Tibial nerve (tissue), 4 donors: ENCODE measurements at regions not wholly inside any gene's neighbourhood (a gene's known extent, or its start where the extent isn't known, plus 50 kb on each side); places are given as distances from the start of the nearest gene placed in this dataset.

Experiments used
- DNase-seq, 2 donors: peaks; one replicate each; pipeline ENCODE4 v3.0.0-alpha.2; 2019; ENCODE audit warnings: low spot score in 2 of 2
- H3K27ac ChIP-seq, 4 donors: fragments of 200-600 bp; sonication (generic) in 3 of 4; one replicate each; pipeline ENCODE4 v1.5.1; 2017 to 2019; ENCODE audit warnings: mild to moderate bottlenecking in 1 of 4
- H3K27me3 ChIP-seq, 2 donors: fragments of 200-600 bp; sonication (generic) in 1 of 2; one replicate each; pipeline versions ENCODE4 v1.5.1 to v1.6.0; 2017 to 2019
- H3K36me3 ChIP-seq, 3 donors: fragments of 200-600 bp; sonication (generic); one replicate each; pipeline ENCODE4 v1.5.1; 2018 to 2019
- H3K4me1 ChIP-seq, 4 donors: fragments of 200-600 bp; sonication (generic) in 3 of 4; one replicate each; pipeline ENCODE4 v1.5.1; 2017 to 2019
- H3K4me3 ChIP-seq, 4 donors: fragments of 200-600 bp; sonication (generic) in 3 of 4; one replicate each; pipeline ENCODE4 v1.5.1; 2017 to 2019; ENCODE audit warnings: mild to moderate bottlenecking in 1 of 4, moderate library complexity in 1 of 4
- H3K9me3 ChIP-seq, 4 donors: fragments of 200-600 bp; sonication (generic) in 3 of 4; one replicate each; pipeline ENCODE4 v1.5.1; 2017 to 2019
- EP300 ChIP-seq, 2 donors: sonication (generic); formaldehyde crosslinking; IDR thresholded peaks; one replicate each; pipeline ENCODE4 v1.6.1; 2017; ENCODE audit warnings: antibody characterized with exemption in 2 of 2, mild to moderate bottlenecking in 1 of 2
- POLR2A ChIP-seq, 2 donors: fragments of 450-650 bp; IDR thresholded peaks; one replicate each; pipeline ENCODE4 v1.6.1; 2017; ENCODE audit warnings: antibody characterized with exemption in 2 of 2, mild to moderate bottlenecking in 2 of 2, moderate library complexity in 2 of 2
- WGBS, 2 donors: methylation state at CpG; one replicate each; pipeline ENCODE4 v1.1.5; 2018; 5-methylcytosine and 5-hydroxymethylcytosine counted together
- TF ChIP-seq, protein P1 (sequence below), 5 experiments: fragments of 200-600 bp in 3 of 5; fragments of 450-650 bp in 2 of 5; sonication (generic) in 3 of 5; IDR thresholded peaks; one replicate each; pipeline ENCODE4 v1.5.1; 2016 to 2019; ENCODE audit warnings: antibody characterized with exemption in 5 of 5, mild to moderate bottlenecking in 3 of 5, moderate library complexity in 2 of 5

DNA sequence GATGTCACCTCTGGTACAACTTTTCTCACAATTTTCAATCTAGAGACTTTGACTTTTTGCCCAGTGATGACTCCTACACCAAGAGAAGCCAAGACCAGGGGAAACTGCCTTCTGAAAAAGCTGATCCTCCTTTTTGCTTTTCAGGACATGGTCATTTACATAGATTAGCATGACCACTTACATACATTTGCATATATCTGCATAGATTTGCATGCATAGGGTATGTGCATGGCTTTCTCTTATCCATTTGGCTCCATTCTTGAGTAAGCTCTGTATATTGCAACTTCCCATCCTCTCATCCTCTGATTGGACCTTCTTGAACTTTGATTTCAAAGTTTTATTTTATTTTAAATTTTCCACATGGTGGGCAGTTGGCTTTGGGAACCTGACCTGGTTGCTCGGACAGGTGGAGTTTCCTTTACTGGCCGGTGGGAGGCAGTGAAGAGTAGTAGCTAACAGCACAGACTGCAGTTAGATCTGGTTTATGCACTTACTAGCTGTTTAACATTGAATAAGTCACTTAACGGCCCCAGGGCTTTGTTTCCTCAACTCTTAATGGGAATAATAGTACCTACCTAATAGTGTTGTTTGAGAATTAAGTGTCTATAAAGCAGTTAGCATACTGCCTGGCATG lies 92.9 kb downstream of the GPR139 start:
- Histone ChIP-seq H3K9me3 (no peaks in the 10 kb centered on the region), H3K4me3 (no peak overlapping the region), H3K4me1 (no peaks in the 10 kb centered on the region), H3K27ac (no peak overlapping the region), H3K27me3 (no peaks in the 10 kb centered on the region), H3K36me3 (no peaks in the 10 kb centered on the region)
- DNase-seq = no peak
- no peak for TF ChIP-seq POLR2A (IDR thresholded peaks at IDR 0.05)
- 0 to 10% methylated on average over 3 of the region's 3 CpGs for WGBS, 2 donors

DNA sequence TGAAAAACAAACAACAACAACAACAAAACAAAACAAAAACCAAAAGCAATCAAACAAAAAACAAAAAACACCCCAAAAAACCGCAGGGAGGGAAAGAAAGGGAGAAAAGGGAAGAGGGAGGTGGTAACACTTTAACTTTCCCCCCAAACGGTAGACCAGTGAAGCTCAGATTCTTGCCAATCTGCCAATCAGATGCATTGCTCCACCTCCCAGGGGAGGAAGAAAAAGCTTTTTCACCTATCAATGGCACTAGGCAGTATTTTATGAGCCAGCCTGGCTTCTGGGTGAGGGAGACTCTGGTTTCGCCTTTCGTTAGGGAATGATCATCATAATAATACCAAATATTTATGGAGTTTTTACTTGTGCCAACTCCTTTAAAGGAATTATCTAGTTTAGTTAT lies 94.1 kb downstream of the GPR139 start:
- H3K4me1 ChIP-seq = no peaks in the 10 kb centered on the region
- WGBS, 2 donors = 16 to 23% methylated on average over 4 of the region's 4 CpGs
- no peak overlapping the region for H3K27ac ChIP-seq
- no peak for TF ChIP-seq POLR2A (IDR thresholded peaks at IDR 0.05)
- TF ChIP-seq, protein P1, sequence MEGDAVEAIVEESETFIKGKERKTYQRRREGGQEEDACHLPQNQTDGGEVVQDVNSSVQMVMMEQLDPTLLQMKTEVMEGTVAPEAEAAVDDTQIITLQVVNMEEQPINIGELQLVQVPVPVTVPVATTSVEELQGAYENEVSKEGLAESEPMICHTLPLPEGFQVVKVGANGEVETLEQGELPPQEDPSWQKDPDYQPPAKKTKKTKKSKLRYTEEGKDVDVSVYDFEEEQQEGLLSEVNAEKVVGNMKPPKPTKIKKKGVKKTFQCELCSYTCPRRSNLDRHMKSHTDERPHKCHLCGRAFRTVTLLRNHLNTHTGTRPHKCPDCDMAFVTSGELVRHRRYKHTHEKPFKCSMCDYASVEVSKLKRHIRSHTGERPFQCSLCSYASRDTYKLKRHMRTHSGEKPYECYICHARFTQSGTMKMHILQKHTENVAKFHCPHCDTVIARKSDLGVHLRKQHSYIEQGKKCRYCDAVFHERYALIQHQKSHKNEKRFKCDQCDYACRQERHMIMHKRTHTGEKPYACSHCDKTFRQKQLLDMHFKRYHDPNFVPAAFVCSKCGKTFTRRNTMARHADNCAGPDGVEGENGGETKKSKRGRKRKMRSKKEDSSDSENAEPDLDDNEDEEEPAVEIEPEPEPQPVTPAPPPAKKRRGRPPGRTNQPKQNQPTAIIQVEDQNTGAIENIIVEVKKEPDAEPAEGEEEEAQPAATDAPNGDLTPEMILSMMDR (IDR thresholded peaks at IDR 0.05) = no peak
- TF ChIP-seq EP300 (IDR thresholded peaks at IDR 0.05) = no peak
- no peak for DNase-seq
- H3K27me3 ChIP-seq = no peaks in the 10 kb centered on the region
- H3K36me3 ChIP-seq = no peaks in the 10 kb centered on the region
- no peak overlapping the region for H3K4me3 ChIP-seq
- H3K9me3 ChIP-seq = no peaks in the 10 kb centered on the region

DNA sequence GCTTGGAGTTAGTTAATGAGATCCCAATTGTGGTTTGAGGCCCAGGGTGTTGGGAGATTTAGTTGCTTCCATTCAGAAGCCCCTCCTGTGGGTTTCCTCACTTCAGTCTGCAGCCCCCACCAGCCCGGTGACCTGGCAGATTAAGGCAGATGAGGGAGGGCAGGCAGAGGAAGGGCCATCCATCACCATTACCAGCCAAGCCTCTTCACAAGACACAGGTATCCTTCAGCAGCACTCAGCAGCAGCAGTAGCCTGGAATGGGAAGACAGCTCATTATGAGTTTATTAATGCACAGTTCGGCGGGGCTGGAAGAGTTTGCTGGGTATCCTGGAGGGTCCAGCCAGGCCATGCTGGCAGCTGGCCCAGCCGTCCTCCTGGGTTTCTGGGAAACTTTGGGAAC lies 90.0 kb upstream of the GPRC5B start:
- H3K27me3 ChIP-seq = no peaks in the 10 kb centered on the region
- H3K4me1 ChIP-seq = no peaks in the 10 kb centered on the region
- no peak for DNase-seq
- no peaks in the 10 kb centered on the region for H3K9me3 ChIP-seq
- 16 to 39% methylated on average over 4 of the region's 4 CpGs for WGBS, 2 donors
- H3K27ac ChIP-seq = no peak overlapping the region
- H3K36me3 ChIP-seq = no peaks in the 10 kb centered on the region
- TF ChIP-seq, protein P1 (IDR thresholded peaks at IDR 0.05) = no peak
- no peak overlapping the region for H3K4me3 ChIP-seq

DNA sequence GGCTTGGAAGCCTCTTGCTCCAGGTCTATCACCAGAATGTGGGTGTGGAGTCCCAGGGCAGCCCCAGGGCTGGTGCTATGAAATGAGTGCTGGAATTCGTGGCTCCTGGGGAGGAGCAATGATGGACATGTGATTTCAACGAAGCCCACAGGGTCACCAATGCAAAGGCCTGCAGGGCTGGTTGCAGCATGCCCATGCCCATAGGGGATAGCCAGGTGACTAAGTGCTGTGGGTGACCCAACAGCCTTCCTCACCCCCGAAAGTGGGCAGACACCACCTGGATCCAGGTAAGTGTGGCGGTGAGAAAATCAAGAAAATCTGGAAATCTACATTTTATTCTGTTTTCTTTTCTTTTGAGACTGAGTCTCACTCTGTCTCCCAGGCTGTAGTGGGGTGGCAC lies 87.5 kb upstream of the GPRC5B start:
- 71 to 83% methylated on average over 4 of the region's 4 CpGs for WGBS, 2 donors
- H3K9me3 ChIP-seq = peaks cover 0 to 7% (median 2%) of the 10 kb centered on the region in 4 donors
- no peaks in the 10 kb centered on the region for H3K4me1 ChIP-seq
- no peak for DNase-seq
- no peak overlapping the region for H3K27ac ChIP-seq
- TF ChIP-seq POLR2A (IDR thresholded peaks at IDR 0.05) = no peak
- no peak for TF ChIP-seq EP300 (IDR thresholded peaks at IDR 0.05)
- TF ChIP-seq, protein P1 (IDR thresholded peaks at IDR 0.05) = no peak
- H3K4me3 ChIP-seq = no peak overlapping the region
- no peaks in the 10 kb centered on the region for H3K36me3 ChIP-seq
- no peaks in the 10 kb centered on the region for H3K27me3 ChIP-seq

DNA sequence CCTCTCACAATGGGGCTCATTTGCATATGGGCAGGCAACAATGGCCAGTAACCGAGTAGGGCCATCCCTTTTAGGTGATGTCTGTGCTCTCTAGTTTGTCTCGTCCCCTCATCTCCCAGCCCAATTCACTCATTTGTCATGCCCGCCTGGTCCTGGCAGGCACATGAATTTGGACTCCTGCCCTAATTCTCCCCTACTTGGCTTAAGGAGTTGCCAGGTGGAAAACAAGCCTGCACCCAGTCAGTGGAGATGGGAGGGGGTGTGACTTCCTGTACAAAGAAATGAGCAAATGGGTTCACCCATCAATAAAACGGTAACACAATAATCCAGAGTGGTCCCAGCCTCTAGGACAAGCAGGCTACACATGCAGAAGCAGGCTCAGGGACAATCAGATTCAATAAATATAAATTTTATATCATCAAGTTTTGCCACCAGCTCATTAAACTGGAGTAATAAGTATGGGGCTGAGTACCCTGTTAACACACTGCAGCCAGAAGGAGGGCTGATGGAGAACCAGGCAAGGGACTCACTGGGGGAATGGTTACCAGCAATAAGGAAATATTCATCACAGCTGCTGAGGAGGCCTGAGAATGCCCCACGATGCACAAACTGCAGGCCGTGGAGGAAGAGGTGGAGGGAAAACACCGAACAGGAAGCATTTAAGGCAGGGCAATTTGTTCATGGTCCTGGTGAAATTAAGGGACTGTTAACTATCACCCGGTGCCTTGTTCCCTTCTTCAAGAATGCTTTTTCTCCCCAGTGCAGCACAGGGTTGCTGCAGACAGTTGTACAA lies 84.4 kb upstream of the GPRC5B start:
- 40 to 41% methylated on average over 8 of the region's 8 CpGs for WGBS, 2 donors
- TF ChIP-seq POLR2A (IDR thresholded peaks at IDR 0.05) (no peak), EP300 (IDR thresholded peaks at IDR 0.05) (no peak)
- TF ChIP-seq, protein P1 (IDR thresholded peaks at IDR 0.05) = no peak
- DNase-seq = no peak
- peaks cover 0 to 7% (median 2%) of the 10 kb centered on the region in 4 donors for H3K9me3 ChIP-seq
- H3K36me3 ChIP-seq = no peaks in the 10 kb centered on the region
- H3K4me3 ChIP-seq = no peak overlapping the region
- no peaks in the 10 kb centered on the region for H3K4me1 ChIP-seq
- H3K27ac ChIP-seq = no peak overlapping the region
- no peaks in the 10 kb centered on the region for H3K27me3 ChIP-seq
